Lung microvascular endothelial cell (primary cell): ENCODE measurements at regions not wholly inside any gene's neighbourhood (a gene's known extent, or its start where the extent isn't known, plus 50 kb on each side); places are given as distances from the start of the nearest gene placed in this dataset.
A peak's percentile ranks its signal among the peaks of the same experiment; 100 is the strongest.

Experiments used
- DNase-seq, 2 donors: peaks; one replicate each; pipeline versions ENCODE4 v3.0.0 to v3.0.0-alpha.2; 2010; ENCODE audit warnings: low read depth in 2 of 2

DNA sequence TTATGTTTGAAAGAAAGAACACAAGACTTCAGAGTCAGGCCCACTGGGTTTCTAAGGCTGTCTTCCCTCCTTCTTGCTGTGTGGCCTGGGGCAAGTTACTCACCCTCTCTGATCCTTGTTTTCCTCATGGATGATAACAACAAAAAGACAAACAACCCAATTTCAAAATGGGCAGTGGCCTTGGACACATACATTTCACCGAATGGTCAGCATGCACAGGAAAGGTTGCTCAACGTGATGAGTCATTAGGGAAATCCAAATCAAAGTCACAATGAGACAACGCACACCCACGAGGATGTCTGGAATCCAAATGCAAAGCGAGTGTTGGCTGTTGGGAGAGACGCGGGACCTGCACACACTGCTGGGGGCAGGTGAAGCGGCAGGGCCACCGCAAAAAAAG lies 50.8 kb upstream of the PPP2R2C start:
- DNase-seq: peak; percentile 28 to 29

DNA sequence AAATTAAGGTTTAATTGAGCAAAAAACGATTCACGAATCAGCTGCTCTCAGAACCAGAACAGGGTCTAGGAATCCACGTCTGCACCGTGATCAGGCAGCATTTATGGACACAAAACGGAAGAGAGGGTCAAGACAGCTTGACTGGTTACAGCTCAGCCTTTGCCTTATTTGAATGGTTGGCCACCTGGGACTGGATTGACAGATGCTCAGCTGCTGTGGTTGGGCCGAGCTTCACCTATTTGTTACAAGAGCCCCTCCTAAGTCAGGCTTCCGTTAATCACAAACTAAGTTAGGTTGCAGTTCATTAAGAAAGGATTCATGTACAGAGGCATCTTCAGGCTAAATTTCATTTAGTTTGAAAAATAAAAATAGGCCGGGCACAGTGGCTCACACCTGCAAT lies 50.6 kb upstream of the MAN2B2 start:
- no peak for DNase-seq
